ENCODE measurements at regions not wholly inside any gene's neighbourhood (a gene's known extent, or its start where the extent isn't known, plus 50 kb on each side); places are given as distances from the start of the nearest gene placed in this dataset.
"Not testable (repeated sequence)": the region's sequence is repeated elsewhere in the genome, so short reads cannot be mapped to it uniquely, and the experiment has no call there.

DNA sequence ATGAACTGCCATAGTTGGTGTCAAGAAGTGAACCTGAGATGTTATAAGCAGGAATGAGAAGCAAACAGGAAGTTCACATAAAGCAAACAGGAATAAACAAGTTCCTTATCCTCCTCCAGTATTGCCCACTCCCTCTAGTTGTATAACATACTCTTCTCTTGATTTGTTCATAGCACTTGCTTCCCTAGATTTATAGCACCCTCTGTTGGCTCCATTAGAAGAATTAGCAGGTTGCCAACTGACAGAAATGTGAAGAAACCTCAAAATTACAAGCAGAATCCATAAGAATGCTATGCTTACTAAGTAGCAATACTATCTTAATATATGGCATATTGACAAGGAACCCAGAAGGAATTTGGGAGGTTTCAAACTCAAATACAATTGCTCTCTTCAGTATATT is 195.4 kb downstream of the TBX18 start:
- H3K4me2 ChIP-seq (ENCODE audit: insufficient read depth, low read length) = no peak overlapping the region
- no peaks in the 10 kb centered on the region for H4K20me1 ChIP-seq (ENCODE audit: insufficient read depth, low read length)
- TF ChIP-seq, protein P1, sequence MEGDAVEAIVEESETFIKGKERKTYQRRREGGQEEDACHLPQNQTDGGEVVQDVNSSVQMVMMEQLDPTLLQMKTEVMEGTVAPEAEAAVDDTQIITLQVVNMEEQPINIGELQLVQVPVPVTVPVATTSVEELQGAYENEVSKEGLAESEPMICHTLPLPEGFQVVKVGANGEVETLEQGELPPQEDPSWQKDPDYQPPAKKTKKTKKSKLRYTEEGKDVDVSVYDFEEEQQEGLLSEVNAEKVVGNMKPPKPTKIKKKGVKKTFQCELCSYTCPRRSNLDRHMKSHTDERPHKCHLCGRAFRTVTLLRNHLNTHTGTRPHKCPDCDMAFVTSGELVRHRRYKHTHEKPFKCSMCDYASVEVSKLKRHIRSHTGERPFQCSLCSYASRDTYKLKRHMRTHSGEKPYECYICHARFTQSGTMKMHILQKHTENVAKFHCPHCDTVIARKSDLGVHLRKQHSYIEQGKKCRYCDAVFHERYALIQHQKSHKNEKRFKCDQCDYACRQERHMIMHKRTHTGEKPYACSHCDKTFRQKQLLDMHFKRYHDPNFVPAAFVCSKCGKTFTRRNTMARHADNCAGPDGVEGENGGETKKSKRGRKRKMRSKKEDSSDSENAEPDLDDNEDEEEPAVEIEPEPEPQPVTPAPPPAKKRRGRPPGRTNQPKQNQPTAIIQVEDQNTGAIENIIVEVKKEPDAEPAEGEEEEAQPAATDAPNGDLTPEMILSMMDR (IDR thresholded peaks at IDR 0.05; ENCODE audit: extremely low read depth, low read depth, low read length) = peak; percentile 51
- H3K9me3 ChIP-seq (ENCODE audit: low read depth, low read length) = no peaks in the 10 kb centered on the region
- H3K4me1 ChIP-seq (ENCODE audit: insufficient read depth, low read length) = no peaks in the 10 kb centered on the region
- H3K36me3 ChIP-seq (ENCODE audit: insufficient read depth, low read length) = no peaks in the 10 kb centered on the region
- H2AFZ ChIP-seq (ENCODE audit: low read length) = peak overlapping the region; percentile 6
- no peaks in the 10 kb centered on the region for H3K79me2 ChIP-seq (ENCODE audit: insufficient read depth, low read length)
- no peak overlapping the region for H3K4me3 ChIP-seq (ENCODE audit: insufficient read depth, low read length)
- H3K27ac ChIP-seq (ENCODE audit: low read depth, low read length) = no peak overlapping the region
- H3K27me3 ChIP-seq (ENCODE audit: insufficient read depth, low read length) = no peaks in the 10 kb centered on the region
- DNase-seq (ENCODE audit: insufficient read length, low spot score, missing footprints) = no peak

- H3K9me3 ChIP-seq (ENCODE audit: low read depth, low read length); H3K27me3 ChIP-seq (ENCODE audit: insufficient read depth, low read length); H3K4me1 ChIP-seq (ENCODE audit: insufficient read depth, low read length); H3K27ac ChIP-seq (ENCODE audit: low read depth, low read length); H3K4me3 ChIP-seq (ENCODE audit: insufficient read depth, low read length); H3K36me3 ChIP-seq (ENCODE audit: insufficient read depth, low read length); H2AFZ ChIP-seq (ENCODE audit: low read length); H4K20me1 ChIP-seq (ENCODE audit: insufficient read depth, low read length); H3K4me2 ChIP-seq (ENCODE audit: insufficient read depth, low read length); DNase-seq (ENCODE audit: insufficient read length, low spot score, missing footprints); H3K79me2 ChIP-seq (ENCODE audit: insufficient read depth, low read length): not testable (repeated sequence)
Measured at GRCh38 chr6:84565718-84566117, 198.7 kb downstream of the TBX18 start.

DNA sequence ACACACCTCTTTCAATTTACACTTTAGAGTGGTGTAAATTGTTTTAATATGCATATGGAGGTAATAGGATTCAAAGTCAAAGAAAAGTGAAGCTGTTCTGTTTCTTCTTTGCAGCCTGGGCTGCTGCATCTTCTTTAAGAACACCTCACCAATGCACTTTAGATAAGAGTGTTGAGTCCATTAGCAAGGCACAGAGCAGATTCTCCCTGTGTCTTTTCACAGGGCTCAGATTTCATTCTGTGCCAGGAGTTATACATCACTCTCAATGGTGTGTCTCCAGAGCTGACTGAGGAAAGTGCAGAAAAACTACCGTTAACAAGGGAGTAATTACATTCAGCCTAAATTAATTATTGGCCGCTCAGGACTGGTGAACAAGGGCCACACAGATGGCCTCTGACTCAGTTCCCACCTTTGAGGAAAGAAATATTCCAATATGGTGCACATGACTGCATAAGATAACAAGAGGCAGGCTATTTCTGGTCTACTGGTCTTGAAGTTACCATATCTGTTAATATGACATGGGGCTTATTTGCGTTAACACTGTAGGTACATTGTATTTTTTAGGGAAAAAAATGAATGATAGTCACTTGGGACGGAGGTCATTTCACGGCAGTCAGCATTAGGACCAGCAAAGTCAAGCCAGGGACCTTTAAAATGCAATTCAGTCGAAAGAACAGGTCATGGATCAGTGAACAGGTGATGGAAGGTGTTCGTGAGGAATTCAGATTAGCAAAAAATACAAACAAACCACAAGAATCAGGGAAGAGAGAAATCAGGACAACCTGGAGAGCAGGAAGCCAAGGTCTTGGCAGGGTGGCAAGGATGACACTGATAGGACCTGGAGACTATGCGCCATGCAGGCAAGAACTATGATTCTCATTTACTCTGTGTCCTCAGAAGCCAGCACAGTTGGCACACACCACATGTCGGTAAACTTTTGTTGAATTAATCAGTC is 203.7 kb downstream of the TBX18 start:
- Histone ChIP-seq H3K79me2 (ENCODE audit: insufficient read depth, low read length) (no peaks in the 10 kb centered on the region), H3K4me3 (ENCODE audit: insufficient read depth, low read length) (no peak overlapping the region), H3K36me3 (ENCODE audit: insufficient read depth, low read length) (no peaks in the 10 kb centered on the region), H3K4me2 (ENCODE audit: insufficient read depth, low read length) (no peak overlapping the region), H2AFZ (ENCODE audit: low read length) (no peak overlapping the region), H4K20me1 (ENCODE audit: insufficient read depth, low read length) (no peaks in the 10 kb centered on the region), H3K9me3 (ENCODE audit: low read depth, low read length) (no peaks in the 10 kb centered on the region), H3K27me3 (ENCODE audit: insufficient read depth, low read length) (no peaks in the 10 kb centered on the region), H3K27ac (ENCODE audit: low read depth, low read length) (no peak overlapping the region), H3K4me1 (ENCODE audit: insufficient read depth, low read length) (peaks cover 2% of the 10 kb centered on the region)
- DNase-seq (ENCODE audit: insufficient read length, low spot score, missing footprints) = no peak
- TF ChIP-seq, protein P1 (IDR thresholded peaks at IDR 0.05; ENCODE audit: extremely low read depth, low read depth, low read length) = no peak

- no peak overlapping the region for H3K4me3 ChIP-seq (ENCODE audit: insufficient read depth, low read length)
- peaks cover 19% of the 10 kb centered on the region for H3K4me1 ChIP-seq (ENCODE audit: insufficient read depth, low read length)
- H3K36me3 ChIP-seq (ENCODE audit: insufficient read depth, low read length) = no peaks in the 10 kb centered on the region
- no peaks in the 10 kb centered on the region for H3K27me3 ChIP-seq (ENCODE audit: insufficient read depth, low read length)
- no peak overlapping the region for H3K27ac ChIP-seq (ENCODE audit: low read depth, low read length)
- no peaks in the 10 kb centered on the region for H3K9me3 ChIP-seq (ENCODE audit: low read depth, low read length)
- peak overlapping the region; percentile 41 for H3K4me2 ChIP-seq (ENCODE audit: insufficient read depth, low read length)
- no peak for DNase-seq (ENCODE audit: insufficient read length, low spot score, missing footprints)
- no peaks in the 10 kb centered on the region for H4K20me1 ChIP-seq (ENCODE audit: insufficient read depth, low read length)
- H2AFZ ChIP-seq (ENCODE audit: low read length) = peak overlapping the region; percentile 43
- no peaks in the 10 kb centered on the region for H3K79me2 ChIP-seq (ENCODE audit: insufficient read depth, low read length)
- TF ChIP-seq, protein P1 (IDR thresholded peaks at IDR 0.05; ENCODE audit: extremely low read depth, low read depth, low read length) = no peak
Measured at GRCh38 chr6:84556541-84557335, 207.7 kb downstream of the TBX18 start.
